ENCODE measurements at regions not wholly inside any gene's neighbourhood (a gene's known extent, or its start where the extent isn't known, plus 50 kb on each side); places are given as distances from the start of the nearest gene placed in this dataset.

DNA sequence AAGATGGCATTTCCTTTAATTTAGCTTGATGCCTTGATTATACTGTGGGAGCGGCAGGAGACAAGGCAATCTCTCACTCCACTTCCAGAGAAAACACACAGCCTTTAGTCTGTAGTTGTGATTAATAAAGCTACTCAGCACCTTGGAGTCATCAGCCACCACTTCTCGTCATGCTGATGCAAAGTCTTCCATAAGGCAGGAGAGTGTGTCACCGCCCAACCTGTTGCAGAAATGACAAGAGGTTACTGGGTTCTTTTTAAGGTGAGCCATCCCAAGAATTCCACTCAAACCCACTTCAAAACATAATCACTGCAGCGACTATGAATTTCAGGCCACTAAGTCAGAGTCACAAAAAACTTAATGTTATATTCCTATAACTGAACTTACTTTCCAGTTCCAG is 223.9 kb upstream of the TOX3 start:
- CTCF ChIA-PET (ENCODE audit: low intra/inter-chr PET ratio): no interaction called here
- H3K9me1 ChIP-seq (ENCODE audit: control insufficient read depth, insufficient read depth, low read length): no peaks in the 10 kb centered on the region
- DNase-seq (ENCODE audit: extremely low read depth in 1 of 4, low spot score in 3 of 4): no peak
- POLR2A ChIA-PET: interaction anchor here (0.6 kb wide), 1 partner anchor 117 kb away, joined by 3 read pairs; no protein-coding TSS in a partner anchor
- WGBS (ENCODE audit: insufficient coverage, low coverage, missing lambda C conversion rate): 2% methylated on average over 4 of the region's 4 CpGs
- H3K4me1 ChIP-seq (replicated peaks in 1 of 2; ENCODE audit: control insufficient read depth in 2 of 2, insufficient read depth in 2 of 2, low read length in 2 of 2): no peaks in the 10 kb centered on the region
- H3K9ac ChIP-seq (ENCODE audit: insufficient read depth in 1 of 2, low read depth in 2 of 2, low read length in 2 of 2): no peak overlapping the region
- no peak overlapping the region for H2AFZ ChIP-seq (ENCODE audit: low read depth, low read length)
- no peaks in the 10 kb centered on the region for H4K20me1 ChIP-seq (replicated peaks; ENCODE audit: control insufficient read depth, insufficient read depth, low read length)
- intact Hi-C loops (cut with micrococcal nuclease) (no loop called here), in situ Hi-C loops (cut with MboI) (no loop called here)
- no peak overlapping the region for H3K4me2 ChIP-seq (ENCODE audit: insufficient read depth, low read length)
- no peak for FAIRE-seq
- no TSS peak for BruUV-seq (replicated peaks)
- no peak for ATAC-seq
- no peak overlapping the region for H3K27ac ChIP-seq (ENCODE audit: extremely low read depth, low read depth, low read length)
- TF ChIP-seq FOXK2 (conservative IDR thresholded peaks at IDR 0.05 in 1 of 2, IDR thresholded peaks at IDR 0.05 in 1 of 2; ENCODE audit: low read depth in 2 of 2) (no peak), MCM2 (IDR thresholded peaks at IDR 0.05; ENCODE audit: low read depth) (no peak), CEBPG (CRISPR knock-in tag; IDR thresholded peaks at IDR 0.05) (no peak), CEBPG (tag; conservative IDR thresholded peaks at IDR 0.05 in 1 of 2, IDR thresholded peaks at IDR 0.05 in 1 of 2) (no peak), HNRNPK (IDR thresholded peaks at IDR 0.05; ENCODE audit: low read depth, low read length, poor library complexity, severe bottlenecking) (no peak), HDAC8 (tag; IDR thresholded peaks at IDR 0.05) (no peak), PHTF2 (CRISPR knock-in tag; IDR thresholded peaks at IDR 0.05) (no peak), RBM14 (IDR thresholded peaks at IDR 0.05; ENCODE audit: borderline replicate concordance, insufficient read depth, low read depth, low read length) (no peak), EHMT2 (IDR thresholded peaks at IDR 0.05) (no peak), RNF2 (IDR thresholded peaks at IDR 0.05) (no peak)
- TF ChIP-seq, protein P1, sequence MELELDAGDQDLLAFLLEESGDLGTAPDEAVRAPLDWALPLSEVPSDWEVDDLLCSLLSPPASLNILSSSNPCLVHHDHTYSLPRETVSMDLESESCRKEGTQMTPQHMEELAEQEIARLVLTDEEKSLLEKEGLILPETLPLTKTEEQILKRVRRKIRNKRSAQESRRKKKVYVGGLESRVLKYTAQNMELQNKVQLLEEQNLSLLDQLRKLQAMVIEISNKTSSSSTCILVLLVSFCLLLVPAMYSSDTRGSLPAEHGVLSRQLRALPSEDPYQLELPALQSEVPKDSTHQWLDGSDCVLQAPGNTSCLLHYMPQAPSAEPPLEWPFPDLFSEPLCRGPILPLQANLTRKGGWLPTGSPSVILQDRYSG (tag; conservative IDR thresholded peaks at IDR 0.05; ENCODE audit: low read depth): no peak
- TF ChIP-seq, protein P2, sequence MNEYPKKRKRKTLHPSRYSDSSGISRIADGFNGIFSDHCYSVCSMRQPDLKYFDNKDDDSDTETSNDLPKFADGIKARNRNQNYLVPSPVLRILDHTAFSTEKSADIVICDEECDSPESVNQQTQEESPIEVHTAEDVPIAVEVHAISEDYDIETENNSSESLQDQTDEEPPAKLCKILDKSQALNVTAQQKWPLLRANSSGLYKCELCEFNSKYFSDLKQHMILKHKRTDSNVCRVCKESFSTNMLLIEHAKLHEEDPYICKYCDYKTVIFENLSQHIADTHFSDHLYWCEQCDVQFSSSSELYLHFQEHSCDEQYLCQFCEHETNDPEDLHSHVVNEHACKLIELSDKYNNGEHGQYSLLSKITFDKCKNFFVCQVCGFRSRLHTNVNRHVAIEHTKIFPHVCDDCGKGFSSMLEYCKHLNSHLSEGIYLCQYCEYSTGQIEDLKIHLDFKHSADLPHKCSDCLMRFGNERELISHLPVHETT (CRISPR knock-in tag; conservative IDR thresholded peaks at IDR 0.05 in 1 of 2, IDR thresholded peaks at IDR 0.05 in 1 of 2): no peak
- TF ChIP-seq, protein P3, sequence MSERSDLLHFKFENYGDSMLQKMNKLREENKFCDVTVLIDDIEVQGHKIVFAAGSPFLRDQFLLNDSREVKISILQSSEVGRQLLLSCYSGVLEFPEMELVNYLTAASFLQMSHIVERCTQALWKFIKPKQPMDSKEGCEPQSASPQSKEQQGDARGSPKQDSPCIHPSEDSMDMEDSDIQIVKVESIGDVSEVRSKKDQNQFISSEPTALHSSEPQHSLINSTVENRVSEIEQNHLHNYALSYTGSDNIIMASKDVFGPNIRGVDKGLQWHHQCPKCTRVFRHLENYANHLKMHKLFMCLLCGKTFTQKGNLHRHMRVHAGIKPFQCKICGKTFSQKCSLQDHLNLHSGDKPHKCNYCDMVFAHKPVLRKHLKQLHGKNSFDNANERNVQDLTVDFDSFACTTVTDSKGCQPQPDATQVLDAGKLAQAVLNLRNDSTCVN (CRISPR knock-in tag; IDR thresholded peaks at IDR 0.05): no peak
- TF ChIP-seq, protein P4, sequence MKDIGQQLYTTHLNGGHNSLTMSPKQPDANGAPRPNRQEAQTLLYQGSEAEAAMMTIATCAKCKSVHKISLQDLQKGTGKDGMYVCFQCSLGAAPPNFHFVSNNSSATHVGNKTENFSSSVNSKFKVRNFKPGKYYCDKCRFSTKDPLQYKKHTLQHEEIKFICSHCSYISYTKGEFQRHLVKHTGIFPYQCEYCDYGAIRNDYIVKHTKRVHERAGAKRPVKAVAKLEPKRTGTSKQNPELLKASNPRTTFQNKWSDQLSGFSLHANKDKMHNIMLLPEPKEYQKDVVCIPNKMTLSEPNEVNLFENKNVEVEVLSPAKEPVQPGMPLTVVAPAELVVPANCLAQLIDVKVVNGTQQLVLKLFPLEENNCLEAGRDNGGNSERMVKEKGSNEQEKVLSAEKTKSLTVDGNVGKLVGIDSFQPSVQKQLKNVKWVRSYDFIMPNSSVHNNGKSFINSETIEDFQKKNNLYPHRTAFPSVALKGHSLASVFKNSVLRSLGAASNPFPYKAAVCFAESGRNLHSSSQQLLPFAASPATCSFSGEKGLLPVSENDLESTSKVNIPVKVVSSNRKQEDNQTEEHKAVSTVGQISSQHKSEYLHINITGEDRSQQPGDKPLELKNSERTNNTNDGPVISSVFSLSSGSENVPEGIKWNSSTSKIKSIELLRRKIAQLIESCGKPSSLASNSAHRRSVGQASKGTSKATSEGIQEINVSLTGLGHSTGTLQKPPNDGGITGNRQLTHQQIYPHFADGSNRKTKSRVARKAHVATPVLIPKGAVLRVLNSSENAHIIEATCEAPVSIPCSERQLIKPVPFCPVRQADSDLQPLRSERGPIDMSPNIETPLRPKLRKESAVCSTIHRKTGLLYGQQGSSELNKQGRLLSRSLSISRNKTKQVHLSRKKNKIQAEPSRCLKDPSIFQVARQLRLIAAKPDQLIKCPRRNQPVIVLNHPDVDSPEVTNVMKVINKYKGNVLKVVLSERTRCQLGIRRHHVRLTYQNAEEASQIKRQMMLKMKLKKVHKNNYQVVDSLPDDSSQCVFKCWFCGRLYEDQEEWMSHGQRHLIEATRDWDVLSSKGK (CRISPR knock-in tag; IDR thresholded peaks at IDR 0.05): no peak
- H3K27me3 ChIP-seq (ENCODE audit: control insufficient read depth in 2 of 2, insufficient read depth in 2 of 2, low read length in 2 of 2): no peaks in the 10 kb centered on the region
- H3K36me3 ChIP-seq (ENCODE audit: control insufficient read depth, insufficient read depth, low read length): no peaks in the 10 kb centered on the region
- H3K9me3 ChIP-seq (replicated peaks; ENCODE audit: control insufficient read depth, insufficient read depth, low read depth, low read length): no peaks in the 10 kb centered on the region
- H3K79me2 ChIP-seq (ENCODE audit: control insufficient read depth, insufficient read depth, low read length): no peaks in the 10 kb centered on the region
- H3K4me3 ChIP-seq: no peak overlapping the region
